ENCODE measurements at regions not wholly inside any gene's neighbourhood (a gene's known extent, or its start where the extent isn't known, plus 50 kb on each side); places are given as distances from the start of the nearest gene placed in this dataset.

- TF ChIP-seq, protein P1, sequence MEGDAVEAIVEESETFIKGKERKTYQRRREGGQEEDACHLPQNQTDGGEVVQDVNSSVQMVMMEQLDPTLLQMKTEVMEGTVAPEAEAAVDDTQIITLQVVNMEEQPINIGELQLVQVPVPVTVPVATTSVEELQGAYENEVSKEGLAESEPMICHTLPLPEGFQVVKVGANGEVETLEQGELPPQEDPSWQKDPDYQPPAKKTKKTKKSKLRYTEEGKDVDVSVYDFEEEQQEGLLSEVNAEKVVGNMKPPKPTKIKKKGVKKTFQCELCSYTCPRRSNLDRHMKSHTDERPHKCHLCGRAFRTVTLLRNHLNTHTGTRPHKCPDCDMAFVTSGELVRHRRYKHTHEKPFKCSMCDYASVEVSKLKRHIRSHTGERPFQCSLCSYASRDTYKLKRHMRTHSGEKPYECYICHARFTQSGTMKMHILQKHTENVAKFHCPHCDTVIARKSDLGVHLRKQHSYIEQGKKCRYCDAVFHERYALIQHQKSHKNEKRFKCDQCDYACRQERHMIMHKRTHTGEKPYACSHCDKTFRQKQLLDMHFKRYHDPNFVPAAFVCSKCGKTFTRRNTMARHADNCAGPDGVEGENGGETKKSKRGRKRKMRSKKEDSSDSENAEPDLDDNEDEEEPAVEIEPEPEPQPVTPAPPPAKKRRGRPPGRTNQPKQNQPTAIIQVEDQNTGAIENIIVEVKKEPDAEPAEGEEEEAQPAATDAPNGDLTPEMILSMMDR (IDR thresholded peaks at IDR 0.05; ENCODE audit: control extremely low read depth in 1 of 3, insufficient read depth in 1 of 3, low read depth in 1 of 3, low read length in 3 of 3) = peak in 2 of 3 experiments; percentile 44 to 45; a peak in 3 of 4 replicates
- TF ChIP-seq CREB1 (IDR thresholded peaks at IDR 0.05) (no peak), GABPA (IDR thresholded peaks at IDR 0.05; ENCODE audit: borderline replicate concordance, insufficient read depth, low read length) (no peak), EZH2 (IDR thresholded peaks at IDR 0.05; ENCODE audit: low read depth, low read length, severe bottlenecking) (no peak), ATF3 (IDR thresholded peaks at IDR 0.05; ENCODE audit: insufficient read depth, low read depth, low read length) (no peak), POLR2AphosphoS5 (IDR thresholded peaks at IDR 0.05; ENCODE audit: low read depth, low read length) (no peak), SIN3A (conservative IDR thresholded peaks at IDR 0.05 in 1 of 2, IDR thresholded peaks at IDR 0.05 in 1 of 2; ENCODE audit: low read depth in 1 of 2, low read length in 2 of 2) (no peak), CHD2 (IDR thresholded peaks at IDR 0.05; ENCODE audit: low read length) (no peak), SP2 (IDR thresholded peaks at IDR 0.05; ENCODE audit: low read length) (no peak), GTF2F1 (IDR thresholded peaks at IDR 0.05; ENCODE audit: borderline replicate concordance, low read depth, low read length) (no peak), CEBPB (IDR thresholded peaks at IDR 0.05; ENCODE audit: low read depth, low read length) (no peak)
These were observed 114.3 kb downstream of the OXSM start for GRCh38 chr3:25904206-25904605.
